Vagina (tissue), 2 donors: ENCODE measurements at regions not wholly inside any gene's neighbourhood (a gene's known extent, or its start where the extent isn't known, plus 50 kb on each side); places are given as distances from the start of the nearest gene placed in this dataset.

Source experiments
- CTCF ChIP-seq, 3 experiments: fragments of 450-650 bp in 2 of 3; fragments of 200-600 bp in 1 of 3; sonication (generic) in 1 of 3; IDR thresholded peaks; one replicate each; pipeline ENCODE4 v1.5.1; 2017 to 2019; ENCODE audit warnings: antibody characterized with exemption in 3 of 3, mild to moderate bottlenecking in 2 of 3, moderate library complexity in 2 of 3
- POLR2A ChIP-seq, 2 donors: fragments of 450-650 bp; IDR thresholded peaks; one replicate each; pipeline ENCODE4 v1.6.1; 2017; ENCODE audit warnings: antibody characterized with exemption in 2 of 2, mild to moderate bottlenecking in 2 of 2, moderate library complexity in 2 of 2

- no peak for TF ChIP-seq CTCF (IDR thresholded peaks at IDR 0.05)
- no peak for TF ChIP-seq POLR2A (IDR thresholded peaks at IDR 0.05)
Observed at GRCh38 chr3:153343988-153344782, 182.2 kb downstream of the RAP2B start.
